Choroid plexus epithelial cell (primary cell): ENCODE measurements at regions not wholly inside any gene's neighbourhood (a gene's known extent, or its start where the extent isn't known, plus 50 kb on each side); places are given as distances from the start of the nearest gene placed in this dataset.

Source experiments
- DNase-seq: peaks from one replicate; pipeline ENCODE4 v3.0.0-alpha.2; 2010; ENCODE audit warnings: low read depth
- H3K4me3 ChIP-seq: 2 replicates; pipeline ENCODE4 v1.5.1; 2011; ENCODE audit warnings: low read depth, mild to moderate bottlenecking, control low read depth, low read length, moderate library complexity
- TF ChIP-seq, protein P1 (sequence below): conservative IDR thresholded peaks from 2 replicates; pipeline ENCODE4 v1.5.1; 2011; ENCODE audit warnings: low read depth, mild to moderate bottlenecking, control low read depth, inconsistent platforms, low read length, moderate library complexity

DNA sequence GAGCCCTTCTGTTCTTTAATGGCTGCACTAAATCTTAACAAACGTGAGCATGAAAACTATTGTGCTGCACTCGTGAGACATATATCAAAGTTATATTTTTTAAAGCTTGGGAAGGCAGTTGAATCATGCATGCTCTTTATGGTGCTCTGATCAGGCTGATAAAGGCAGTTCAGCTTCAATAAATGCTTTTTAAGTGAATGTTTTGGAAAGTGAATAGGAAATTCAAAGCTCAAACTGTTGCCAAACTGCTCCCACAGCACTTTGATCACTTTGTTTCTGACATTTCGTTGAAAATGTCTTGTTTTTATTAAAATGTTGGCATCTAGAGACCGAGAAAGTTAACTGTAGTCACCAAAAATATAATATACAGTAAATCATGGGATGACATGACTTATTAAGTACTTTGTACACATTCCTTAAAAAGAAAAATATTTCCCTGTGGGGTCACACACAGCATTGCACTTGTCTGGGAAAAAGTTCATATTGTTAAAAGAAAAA is 625.7 kb upstream of the PCDH9 start:
- TF ChIP-seq, protein P1, sequence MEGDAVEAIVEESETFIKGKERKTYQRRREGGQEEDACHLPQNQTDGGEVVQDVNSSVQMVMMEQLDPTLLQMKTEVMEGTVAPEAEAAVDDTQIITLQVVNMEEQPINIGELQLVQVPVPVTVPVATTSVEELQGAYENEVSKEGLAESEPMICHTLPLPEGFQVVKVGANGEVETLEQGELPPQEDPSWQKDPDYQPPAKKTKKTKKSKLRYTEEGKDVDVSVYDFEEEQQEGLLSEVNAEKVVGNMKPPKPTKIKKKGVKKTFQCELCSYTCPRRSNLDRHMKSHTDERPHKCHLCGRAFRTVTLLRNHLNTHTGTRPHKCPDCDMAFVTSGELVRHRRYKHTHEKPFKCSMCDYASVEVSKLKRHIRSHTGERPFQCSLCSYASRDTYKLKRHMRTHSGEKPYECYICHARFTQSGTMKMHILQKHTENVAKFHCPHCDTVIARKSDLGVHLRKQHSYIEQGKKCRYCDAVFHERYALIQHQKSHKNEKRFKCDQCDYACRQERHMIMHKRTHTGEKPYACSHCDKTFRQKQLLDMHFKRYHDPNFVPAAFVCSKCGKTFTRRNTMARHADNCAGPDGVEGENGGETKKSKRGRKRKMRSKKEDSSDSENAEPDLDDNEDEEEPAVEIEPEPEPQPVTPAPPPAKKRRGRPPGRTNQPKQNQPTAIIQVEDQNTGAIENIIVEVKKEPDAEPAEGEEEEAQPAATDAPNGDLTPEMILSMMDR: no peak
- DNase-seq: no peak
- no peak overlapping the region for H3K4me3 ChIP-seq

GRCh38 chr13:67854990-67855389 is 624.9 kb upstream of the PCDH9 start:
- TF ChIP-seq, protein P1: no peak
- no peak overlapping the region for H3K4me3 ChIP-seq
- DNase-seq: no peak

GRCh38 chr13:67844574-67844973 is 614.4 kb upstream of the PCDH9 start:
- no peak for DNase-seq

DNA sequence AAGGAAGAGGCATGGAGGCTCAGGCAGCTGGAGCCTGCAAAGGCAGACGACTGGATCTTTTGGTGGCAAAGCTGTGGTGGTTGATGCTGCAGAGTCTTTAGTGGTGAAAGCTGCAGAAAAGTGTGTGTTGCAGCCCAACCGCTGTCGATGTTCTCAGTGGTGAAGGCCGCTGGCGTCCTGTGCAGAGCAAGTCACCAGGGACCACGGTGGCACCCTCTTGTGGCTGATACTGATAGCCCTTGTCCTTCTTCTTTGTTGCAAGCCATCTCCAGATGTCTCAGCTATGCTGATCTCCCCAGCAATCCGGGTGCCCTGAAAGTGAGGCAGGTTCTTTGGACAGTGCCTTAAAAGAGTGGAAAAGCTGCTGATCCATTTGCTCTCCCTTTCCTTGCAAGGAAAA is 610.9 kb upstream of the PCDH9 start:
- no peak overlapping the region for H3K4me3 ChIP-seq
- no peak for DNase-seq
- TF ChIP-seq, protein P1: no peak

More at GRCh38 chr13:67844574-67844973, 614.4 kb upstream of the PCDH9 start:
- no peak overlapping the region for H3K4me3 ChIP-seq
- TF ChIP-seq, protein P1: no peak

DNA sequence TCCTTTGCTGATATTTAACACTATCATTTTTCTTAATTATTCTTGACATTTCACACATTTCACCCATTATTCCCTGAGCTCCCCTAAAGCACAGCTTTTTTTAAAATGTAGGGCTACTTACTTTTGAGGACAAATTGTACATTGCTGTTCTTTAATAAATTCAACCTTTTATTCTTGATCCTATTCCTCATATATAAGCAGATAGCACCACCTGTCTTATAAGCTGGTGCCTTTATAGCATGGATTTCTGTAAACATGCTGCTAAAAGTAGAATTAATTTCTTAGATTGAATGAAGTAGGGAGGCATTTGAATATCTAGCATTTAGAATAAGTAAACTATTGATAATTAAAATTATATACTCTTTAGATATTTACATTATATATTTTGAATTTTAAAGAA is 603.4 kb upstream of the PCDH9 start:
- TF ChIP-seq, protein P1: no peak

GRCh38 chr13:67829641-67830040 is 599.5 kb upstream of the PCDH9 start:
- no peak overlapping the region for H3K4me3 ChIP-seq
- TF ChIP-seq, protein P1: no peak
- DNase-seq: no peak

More for the DNA sequence above, 603.4 kb upstream of the PCDH9 start:
- H3K4me3 ChIP-seq: no peak overlapping the region
- no peak for DNase-seq

- no peak overlapping the region for H3K4me3 ChIP-seq
- peak; percentile 6 for DNase-seq
- TF ChIP-seq, protein P1: no peak
Observed at GRCh38 chr13:67827992-67828391, 597.9 kb upstream of the PCDH9 start.
